Left kidney (tissue), 1 donor: ENCODE measurements at regions not wholly inside any gene's neighbourhood (a gene's known extent, or its start where the extent isn't known, plus 50 kb on each side); places are given as distances from the start of the nearest gene placed in this dataset.

Experiments used
- DNase-seq: peaks from one replicate; pipeline ENCODE4 v3.0.0-alpha.2; 2013

DNA sequence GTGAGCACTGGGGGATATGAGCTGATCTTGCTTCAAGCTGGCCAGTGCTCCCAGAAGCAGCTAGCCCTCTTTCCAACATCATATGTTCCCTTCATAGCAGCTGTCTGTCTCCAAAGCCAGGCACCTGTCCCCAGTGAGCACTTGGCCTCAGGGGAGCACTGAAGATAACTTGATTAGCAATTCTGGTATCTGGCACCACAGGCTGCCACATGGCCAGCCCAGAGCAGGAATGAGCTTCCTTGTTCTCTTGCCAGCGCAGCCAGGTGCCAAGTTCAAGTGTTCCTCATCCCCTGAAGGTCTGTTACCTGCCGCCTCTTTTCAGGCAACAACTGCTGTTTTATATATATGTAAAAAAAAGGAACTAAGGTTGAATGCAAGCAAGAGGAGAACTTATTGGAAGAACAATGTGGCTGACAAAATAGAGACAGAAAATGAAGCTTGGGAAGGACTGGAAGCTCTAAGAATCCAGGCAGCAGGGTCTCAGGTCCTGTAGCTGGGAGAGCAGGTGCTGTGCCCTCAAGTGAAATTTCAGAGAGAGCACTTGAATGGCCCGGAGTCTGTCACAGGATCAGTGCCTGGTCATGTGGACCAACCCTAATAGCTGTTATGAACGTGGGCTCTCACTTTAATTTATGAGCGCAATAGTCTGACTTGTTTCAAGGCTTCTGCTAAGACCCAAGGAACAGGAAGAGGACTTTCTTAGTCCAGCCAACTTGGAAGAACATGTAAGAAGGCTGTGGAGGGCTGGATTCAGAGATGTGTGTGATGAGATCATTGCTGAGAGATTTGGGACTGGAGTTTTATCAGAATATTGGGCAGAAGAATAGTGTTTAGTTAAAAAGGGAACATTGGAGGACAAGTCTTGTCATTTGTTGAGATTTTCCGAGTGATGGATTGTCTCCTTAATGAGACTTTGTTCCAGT is 267.2 kb downstream of the GLRX3 start:
- DNase-seq = no peak

DNA sequence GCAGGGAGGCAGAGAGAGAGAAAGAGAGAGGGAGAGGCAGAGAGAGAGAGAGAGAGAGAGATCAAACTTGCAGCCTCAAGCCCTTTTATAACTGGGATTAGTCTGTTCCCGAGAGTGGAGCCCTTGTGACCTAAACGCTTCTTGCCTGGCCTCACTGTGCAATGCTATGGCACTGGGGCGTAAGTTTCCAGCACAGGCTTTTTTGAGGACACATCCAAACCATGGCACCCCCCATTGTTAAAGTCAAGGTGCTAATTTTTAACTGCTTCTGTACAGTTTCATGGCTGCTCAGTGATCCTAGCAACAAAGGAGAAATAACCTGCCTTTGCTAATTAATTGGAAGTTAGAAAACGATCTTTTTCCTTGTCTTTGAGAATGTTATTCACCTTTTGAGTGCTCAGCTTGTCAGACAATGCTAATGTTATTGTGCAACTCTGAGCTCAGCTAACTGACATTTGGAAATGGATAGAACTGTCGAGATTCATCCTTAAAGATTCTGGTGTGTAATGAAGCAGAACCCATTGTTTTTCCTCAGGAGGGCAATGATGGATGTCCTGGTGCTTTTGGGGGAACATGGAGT is 268.4 kb downstream of the GLRX3 start:
- DNase-seq = no peak

DNA sequence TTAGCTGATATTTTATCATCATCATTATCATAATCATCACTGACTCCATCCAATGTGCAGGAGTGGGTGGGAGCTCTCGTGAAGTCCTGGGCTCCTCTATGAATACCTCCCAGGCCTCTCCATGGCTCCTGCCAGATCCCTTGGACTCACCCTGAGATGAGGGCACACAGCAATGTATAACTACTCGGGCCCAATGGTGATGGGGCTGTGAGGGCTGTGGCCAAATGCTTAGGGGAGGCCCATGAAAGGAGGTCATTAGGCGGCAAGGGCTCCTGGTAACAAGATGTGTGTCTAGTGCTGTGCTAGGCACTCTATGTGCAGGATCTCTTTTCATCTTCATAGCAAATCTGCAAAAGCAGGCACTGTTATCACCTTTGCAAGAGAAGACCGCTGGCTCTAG is 270.9 kb downstream of the GLRX3 start:
- no peak for DNase-seq

DNA sequence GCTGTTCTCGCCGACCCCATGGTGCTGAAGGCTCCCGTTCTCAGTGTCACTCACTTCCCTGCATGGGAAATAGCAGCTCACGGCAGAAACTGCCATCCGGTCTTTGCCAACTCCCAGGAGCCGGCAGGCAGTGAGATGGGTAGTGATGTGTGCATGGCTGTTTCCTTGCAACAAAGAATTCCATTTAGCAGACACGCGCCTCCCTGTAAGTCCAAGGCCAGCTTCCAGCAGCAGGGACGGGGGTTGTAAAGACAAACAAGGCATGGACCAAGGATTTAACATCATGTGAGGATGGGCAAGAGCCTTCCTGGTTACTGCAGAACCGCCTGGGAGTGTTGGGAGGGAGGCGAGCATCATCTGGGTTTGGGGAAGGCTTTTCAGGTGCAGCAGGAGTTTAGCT is 273.1 kb downstream of the GLRX3 start:
- DNase-seq = no peak

DNA sequence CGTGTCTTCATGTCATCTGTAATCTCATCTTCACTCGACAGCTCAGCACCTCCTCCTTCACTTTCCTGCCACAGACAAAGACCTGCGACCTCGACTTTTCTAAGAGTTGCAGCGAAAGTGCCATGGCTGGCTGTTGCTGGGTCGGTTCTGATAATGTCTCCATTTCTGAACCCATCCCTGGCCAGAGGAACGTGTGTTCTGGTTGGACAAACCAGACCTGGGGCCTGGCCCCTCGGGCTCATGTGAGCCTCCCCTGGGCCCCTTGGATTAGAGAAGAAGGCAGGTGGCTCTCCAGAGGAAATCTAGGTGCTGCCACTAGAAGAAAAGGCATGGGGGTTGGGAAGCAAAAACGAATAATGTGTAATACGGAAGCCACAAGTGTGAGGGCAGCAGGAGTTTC is 273.7 kb downstream of the GLRX3 start:
- DNase-seq = no peak

DNA sequence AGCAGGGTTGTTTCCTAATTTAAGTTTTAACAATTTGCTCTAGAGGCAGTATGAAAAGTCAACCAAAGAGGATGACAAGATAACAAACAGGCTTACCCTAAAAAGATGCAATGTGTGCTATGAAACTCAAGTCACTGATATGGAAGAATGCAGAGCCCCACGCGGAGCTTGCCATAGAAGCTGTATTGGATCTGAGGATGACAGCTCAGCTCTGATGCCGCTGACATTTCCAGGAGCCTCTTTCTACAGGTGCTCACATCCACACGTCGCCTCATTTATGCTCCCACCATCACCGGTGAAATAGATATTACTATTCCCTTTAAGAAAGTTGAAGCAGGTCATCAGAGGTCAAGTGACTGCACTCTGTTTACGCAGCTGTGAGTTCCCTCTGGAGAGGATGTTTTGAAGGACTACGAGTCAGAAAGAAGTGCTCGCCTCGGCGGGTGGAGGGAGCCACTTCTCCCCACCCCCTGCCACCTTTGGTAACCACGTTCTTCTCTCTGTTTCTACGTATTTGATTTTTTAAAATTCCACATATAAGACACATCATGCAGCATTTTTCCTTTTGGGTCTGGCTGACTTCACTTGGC is 275.4 kb downstream of the GLRX3 start:
- no peak for DNase-seq

DNA sequence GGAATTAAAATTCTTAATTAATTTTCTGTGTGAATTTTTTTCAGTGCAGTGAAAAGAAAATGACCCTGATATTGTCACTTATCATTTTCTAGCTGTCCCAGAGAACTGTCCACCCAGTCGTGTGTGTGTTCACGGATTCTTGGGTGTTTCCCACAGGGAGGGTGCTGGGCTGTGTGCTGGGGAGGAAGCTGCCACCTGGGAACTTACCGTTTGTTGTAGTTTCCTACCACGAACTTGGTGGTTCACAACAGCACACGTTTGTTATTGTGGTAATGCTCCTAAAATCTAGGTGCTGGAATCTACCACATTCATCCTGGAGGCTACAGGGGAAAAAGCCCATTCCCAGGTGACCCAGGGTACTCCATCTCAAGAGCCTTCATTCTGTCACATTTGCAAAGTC is 276.1 kb downstream of the GLRX3 start:
- DNase-seq = no peak

DNA sequence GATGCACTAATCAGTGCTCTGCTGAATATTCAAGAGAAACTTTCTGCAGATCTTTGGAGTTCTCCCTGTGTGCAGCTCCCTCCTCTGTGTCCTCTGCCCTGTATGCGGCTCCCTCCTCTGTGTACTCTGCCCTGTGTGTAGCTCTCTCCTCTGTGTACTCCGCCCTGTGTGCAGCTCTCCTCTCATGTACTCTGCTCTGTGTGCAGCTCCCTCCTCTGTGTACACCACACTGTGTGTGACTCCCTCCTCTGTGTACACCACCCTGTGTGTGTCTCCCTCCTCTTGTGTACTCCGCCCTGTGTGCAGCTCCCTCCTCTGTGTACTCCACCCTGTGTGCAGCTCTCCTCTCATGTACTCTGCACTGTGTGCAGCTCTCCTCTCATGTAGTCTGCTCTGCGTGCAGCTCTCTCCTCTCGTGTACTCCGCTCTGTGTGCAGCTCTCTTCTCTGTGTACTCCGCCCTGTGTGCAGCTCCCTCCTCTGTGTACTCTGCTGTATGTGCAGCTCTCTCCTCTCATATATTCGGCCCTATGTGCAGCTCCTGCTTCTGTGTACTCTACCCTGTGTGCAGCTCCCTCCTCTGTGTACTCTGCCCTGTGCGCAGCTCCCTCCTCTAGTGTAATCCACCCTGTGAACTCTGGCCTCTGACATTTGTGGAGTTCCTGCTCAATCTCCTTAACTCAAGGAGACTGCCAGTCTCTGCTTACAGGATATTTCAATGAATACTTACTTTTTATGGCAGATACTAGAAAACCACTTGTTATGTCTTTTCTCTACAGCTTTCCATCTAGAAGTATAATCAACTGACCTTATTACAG is 280.4 kb downstream of the GLRX3 start:
- DNase-seq = no peak

DNA sequence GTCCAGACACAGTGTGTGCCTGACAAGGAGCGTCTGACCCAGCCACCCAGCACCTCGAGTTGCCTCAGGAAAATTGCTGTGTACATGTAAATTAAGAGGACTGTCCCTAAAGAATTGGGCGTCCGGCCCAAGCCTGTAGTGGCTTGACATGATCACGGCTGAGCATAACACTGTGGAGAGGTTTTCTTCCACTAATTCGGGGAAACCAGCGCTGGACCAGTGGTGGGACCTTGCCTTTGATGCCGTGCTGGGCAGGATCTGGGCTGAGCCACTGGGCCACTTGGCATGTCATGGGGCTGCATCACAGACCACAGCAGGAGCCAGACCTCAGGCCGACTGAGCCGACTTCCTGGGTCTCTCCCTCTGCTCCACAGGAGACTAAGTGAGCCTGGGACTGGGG is 282.5 kb downstream of the GLRX3 start:
- no peak for DNase-seq

DNA sequence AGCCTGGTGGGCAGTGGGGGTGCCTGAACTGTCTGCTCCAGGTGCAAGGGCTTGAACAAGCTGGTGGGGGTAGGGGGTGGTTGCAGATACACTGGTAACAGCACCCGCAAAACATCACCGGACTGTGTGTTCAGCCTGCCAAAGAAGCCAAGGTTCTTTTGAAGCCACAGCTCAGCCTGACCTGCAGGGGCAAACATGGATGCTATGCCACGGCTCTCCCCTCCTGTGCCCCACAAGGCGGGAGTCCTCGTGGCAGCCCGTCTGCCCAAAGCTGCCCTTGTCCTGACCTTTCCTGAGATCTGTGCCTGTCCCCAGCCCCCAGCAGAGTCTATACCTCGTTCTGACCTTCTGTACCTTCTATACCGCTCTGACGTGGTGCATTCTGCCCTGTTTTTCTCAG is 285.7 kb downstream of the GLRX3 start:
- no peak for DNase-seq

DNA sequence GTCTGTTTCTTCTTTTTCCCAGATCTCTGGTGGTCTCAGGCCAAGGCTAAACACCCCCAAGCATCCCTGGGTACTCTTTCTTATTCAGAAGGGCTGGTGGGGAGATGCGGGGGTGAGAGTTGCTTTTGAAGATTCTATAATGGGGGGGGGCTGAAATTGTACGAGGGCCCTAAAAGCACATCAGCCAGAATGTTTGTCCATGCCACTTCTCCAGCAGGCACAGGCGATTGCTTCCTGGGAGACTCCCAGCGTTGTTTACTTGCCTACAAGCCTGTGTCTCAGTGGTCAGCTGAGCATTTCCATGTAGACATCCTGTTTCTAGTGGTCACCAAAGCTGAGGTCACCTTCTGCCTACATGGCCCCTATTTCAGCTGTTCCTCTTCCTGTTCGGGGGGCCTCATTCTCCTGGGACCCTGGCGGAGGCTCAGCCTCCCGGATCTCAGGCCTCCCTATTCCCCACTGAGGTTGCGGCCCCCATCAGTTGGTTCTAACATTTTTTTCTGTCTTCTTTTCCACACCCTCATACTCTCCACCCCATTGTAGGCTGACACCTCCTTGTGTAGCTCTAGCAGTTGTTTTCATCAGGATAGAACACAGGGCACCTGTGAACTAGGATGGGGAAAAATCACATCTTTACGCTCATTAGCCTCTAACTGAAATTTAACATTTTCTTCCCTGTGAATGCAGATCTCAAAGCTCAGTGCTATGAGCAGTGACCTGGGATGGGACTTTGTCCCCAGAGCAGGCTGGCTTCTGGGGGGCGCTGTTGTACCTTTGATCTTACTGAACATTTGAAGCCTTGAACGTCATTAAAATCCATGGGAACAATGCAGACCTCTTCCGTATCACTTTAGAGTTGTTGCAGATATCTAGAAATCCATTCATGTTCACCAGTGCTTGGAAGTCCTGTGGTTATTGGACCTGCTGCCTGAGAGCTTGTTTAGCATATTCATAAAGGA is 286.5 kb downstream of the GLRX3 start:
- no peak for DNase-seq

DNA sequence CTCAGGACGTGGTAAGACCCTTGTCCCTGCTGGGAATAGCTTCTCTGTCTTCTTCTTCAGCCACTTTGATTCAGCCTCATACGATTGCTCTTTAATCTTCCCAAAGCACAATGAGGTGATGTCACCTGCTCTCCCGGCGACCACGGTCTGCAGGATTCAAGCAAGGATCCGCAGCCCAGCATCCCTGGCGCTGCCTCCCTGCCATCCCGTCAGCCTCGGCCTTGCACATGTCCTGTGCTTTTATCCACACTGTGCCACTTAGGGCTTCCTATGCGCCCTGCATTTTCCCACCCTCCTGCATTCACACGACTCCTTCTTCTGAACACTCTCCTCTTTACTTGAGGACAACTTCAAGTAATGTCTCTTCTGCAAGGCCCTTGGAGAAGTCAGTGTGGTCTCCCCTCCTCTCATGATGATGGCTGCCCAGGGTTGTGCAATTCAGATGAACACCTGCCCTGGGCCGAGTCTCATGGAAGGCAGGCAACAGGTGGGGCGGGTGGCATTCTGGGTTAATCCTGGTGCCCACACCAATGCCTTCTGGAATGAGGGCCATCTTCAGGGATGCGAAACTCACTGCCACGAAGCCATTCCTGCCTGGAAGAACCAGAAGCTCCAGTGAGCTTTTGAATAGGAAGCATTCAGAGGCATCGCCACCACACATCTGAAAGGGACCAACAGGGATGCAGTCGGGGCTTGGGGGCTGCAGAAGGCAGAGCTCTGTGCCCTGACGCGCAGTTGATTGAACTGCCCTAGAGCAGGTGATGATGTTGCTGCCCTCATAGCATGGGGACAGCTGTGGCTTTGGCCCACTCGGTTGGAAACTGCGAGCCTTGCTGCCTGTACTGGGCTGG is 287.5 kb downstream of the GLRX3 start:
- no peak for DNase-seq

DNA sequence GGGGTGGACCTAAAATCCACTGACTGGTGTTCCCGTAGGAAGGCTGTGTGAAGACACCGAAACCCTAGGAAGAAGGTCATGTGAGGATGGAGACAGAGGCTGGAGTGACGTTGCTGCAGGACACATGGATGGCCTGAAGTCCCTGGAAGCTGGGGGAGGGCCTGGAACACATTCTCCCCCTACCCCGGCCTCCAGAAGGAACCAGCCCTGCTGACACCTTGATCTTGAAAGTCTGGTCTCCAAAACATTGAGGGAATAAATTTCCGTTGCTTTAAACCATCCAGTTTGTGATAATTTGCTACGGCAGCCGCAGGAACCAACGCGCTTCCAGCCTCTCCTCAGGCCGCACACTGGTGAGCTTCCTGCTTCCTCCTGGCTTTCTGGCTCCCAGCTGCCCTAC is 288.2 kb downstream of the GLRX3 start:
- no peak for DNase-seq

DNA sequence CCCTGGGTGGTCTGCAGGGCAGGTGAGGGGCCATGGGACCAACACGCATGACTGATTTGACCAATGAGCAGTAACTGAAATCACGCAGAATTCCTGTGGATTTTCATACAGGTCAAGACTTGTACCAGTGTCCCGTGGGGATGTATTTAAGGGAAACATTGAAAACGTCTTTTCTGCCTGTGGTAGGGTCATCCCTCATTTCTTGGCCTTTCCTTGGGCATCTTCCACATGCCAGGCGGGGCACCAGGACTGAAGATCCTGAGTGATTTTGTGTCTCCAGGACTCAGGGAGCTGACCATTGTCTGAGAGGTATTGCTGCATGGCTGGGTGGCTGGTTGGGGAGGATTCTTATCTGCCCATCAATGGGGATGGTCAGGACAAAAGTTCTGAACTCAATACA is 289.0 kb downstream of the GLRX3 start:
- no peak for DNase-seq

DNA sequence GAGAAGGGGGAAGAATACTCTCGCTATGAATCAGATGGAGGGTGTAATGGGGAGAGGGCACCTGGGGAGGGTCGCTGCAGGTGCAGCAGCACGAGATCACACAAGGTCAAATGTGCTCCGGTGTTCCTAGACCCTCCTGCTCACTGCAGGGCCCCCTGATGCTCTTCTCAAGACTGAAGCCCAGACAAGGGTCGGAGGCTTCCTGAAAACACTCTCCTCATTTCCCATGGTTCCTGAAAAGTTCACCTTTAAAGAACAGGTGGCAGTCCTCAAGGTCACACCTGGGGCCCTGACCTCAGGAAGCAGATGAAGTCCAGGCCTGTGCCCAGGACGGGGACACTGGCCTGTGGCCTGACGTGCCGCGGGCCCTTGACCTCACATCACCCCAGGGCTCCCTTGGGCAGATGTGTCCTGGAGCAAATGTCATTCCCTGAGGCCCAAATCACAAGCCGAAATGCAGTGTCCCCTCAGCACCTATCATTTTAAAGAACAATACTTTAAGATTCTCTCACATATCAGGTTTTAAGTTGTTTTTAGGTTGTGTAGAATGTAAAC is 289.8 kb downstream of the GLRX3 start:
- no peak for DNase-seq

DNA sequence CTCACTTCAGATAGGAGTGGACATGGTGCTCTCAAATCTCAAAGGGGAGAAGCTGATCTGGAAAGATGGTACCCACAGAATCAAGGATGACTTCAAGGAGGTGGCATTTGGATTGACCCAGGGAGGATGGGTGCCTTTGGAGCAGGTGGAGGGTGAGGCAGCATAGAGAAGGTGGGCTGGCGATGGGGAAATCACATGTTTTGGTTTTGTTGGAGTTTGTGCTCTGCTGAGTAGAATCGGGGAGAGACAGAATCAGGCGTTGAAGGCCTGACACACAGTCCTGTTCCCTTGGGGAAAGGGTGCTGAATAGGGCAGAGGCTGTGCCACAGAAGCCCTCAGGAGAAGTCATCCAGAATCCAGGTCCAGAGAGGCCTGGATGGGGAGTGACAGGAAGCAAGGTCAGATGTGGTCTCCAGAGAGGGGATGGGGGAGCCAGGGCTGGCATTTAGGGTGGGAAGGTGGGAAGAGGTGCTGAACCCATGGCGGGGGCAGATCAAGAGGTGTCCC is 291.1 kb downstream of the GLRX3 start:
- DNase-seq = no peak

DNA sequence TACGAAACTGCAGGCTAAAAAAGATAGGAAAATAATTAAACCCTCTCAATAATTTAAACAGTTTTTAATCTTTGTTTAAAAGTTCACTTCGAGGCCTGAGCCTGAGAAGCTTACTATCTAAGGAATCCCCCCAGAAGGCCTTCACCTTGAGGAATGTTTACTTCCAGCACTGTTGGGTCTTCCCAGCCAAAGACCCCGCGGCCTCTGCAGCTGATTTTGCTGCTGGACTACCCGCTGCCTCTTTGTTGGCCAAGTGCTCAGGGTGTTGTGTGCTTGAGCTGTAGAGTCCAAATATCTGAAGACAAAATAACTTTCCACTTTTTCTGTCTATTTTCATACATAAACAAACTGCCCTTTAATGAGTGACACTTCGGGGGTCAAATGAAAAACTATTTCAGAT is 292.7 kb downstream of the GLRX3 start:
- no peak for DNase-seq

DNA sequence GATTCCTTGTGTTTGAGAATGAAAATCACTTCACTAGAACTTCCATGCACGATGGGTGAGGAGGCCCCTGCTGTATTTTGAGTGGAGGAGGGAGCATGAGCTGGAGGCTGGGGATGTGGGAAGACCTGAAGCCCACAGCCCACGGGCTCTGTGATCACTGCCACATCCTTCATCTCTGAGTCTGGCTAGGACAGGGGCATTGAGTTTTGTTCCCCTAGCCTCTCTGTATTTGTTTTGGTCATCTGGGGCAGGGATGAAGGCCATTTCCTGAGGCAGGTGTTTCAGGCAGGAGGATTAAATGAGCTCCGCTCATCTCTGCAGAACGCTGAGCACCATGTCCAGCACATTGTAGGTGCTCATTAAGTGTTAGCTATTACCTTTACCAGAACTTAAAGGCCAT is 293.6 kb downstream of the GLRX3 start:
- DNase-seq = no peak

DNA sequence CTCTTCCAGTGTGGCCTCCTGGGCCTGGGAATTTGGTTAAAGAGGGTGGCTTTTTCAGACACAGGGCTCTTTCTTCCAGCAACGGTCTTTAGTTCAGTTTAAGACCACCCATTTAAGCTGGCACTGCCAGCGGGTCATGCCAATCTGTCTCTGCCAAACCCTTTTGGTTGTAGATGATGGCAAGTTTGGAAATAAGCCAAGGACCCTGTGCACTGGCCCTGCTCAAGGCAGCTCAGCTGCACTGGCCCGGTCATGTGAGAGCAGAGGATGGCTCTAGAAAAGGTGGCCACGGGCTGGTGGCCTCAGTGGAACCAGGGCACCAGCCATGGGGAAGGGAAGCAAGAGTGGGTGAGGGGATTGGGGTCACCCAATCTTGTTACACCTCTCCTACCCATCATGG is 294.1 kb downstream of the GLRX3 start:
- no peak for DNase-seq
